HG03354 (cell line): ENCODE measurements at regions not wholly inside any gene's neighbourhood (a gene's known extent, or its start where the extent isn't known, plus 50 kb on each side); places are given as distances from the start of the nearest gene placed in this dataset.
"Not testable (repeated sequence)": the region's sequence is repeated elsewhere in the genome, so short reads cannot be mapped to it uniquely, and the experiment has no call there.

Experiments
- ATAC-seq: cut with Tn5 transposase; IDR thresholded peaks from one replicate; pipeline ENCODE4 v1.9.1; 2021; ENCODE audit warnings: mild to moderate bottlenecking; ENCODE audit not compliant: unreplicated experiment, poor library complexity, severe bottlenecking

GRCh38 chr15:84402856-84403608, 167.5 kb downstream of the GOLGA6L4 start:
- no peak for ATAC-seq

GRCh38 chr15:84409357-84409756, 173.8 kb downstream of the GOLGA6L4 start:
- not testable (repeated sequence) for ATAC-seq

- ATAC-seq, result not testable (repeated sequence)
Measured at GRCh38 chr15:84421513-84422181, 179.2 kb upstream of the ZSCAN2 start.

GRCh38 chr15:84425327-84425726, 175.5 kb upstream of the ZSCAN2 start:
- ATAC-seq, result not testable (repeated sequence)

- not testable (repeated sequence) for ATAC-seq
Measured at GRCh38 chr15:84473305-84473877, 127.4 kb upstream of the ZSCAN2 start.

GRCh38 chr15:84476364-84477033, 124.3 kb upstream of the ZSCAN2 start:
- ATAC-seq, result not testable (repeated sequence)

- ATAC-seq, result peak; percentile 99
Measured at GRCh38 chr15:84477550-84477949, 123.3 kb upstream of the ZSCAN2 start.

- not testable (repeated sequence) for ATAC-seq
Measured at GRCh38 chr15:84480174-84480681, 120.6 kb upstream of the ZSCAN2 start.

- ATAC-seq, result not testable (repeated sequence)
Measured at GRCh38 chr15:84483859-84484258, 117.0 kb upstream of the ZSCAN2 start.

GRCh38 chr15:84500165-84500889, 100.5 kb upstream of the ZSCAN2 start:
- ATAC-seq, result not testable (repeated sequence)

- not testable (repeated sequence) for ATAC-seq
Measured at GRCh38 chr15:84503101-84503500, 97.7 kb upstream of the ZSCAN2 start.

- ATAC-seq, result not testable (repeated sequence)
Measured at GRCh38 chr15:84505552-84505951, 95.3 kb upstream of the ZSCAN2 start.

GRCh38 chr15:84512324-84512723, 88.5 kb upstream of the ZSCAN2 start:
- not testable (repeated sequence) for ATAC-seq

- not testable (repeated sequence) for ATAC-seq
Measured at GRCh38 chr15:84516773-84517172, 84.0 kb upstream of the ZSCAN2 start.

- not testable (repeated sequence) for ATAC-seq
Measured at GRCh38 chr15:84525491-84526344, 75.1 kb upstream of the ZSCAN2 start.

- ATAC-seq, result not testable (repeated sequence)
Measured at GRCh38 chr15:84530751-84531150, 70.1 kb upstream of the ZSCAN2 start.

- ATAC-seq, result not testable (repeated sequence)
Measured at GRCh38 chr15:84531223-84531622, 69.6 kb upstream of the ZSCAN2 start.

GRCh38 chr15:84531709-84532367, 69.0 kb upstream of the ZSCAN2 start:
- not testable (repeated sequence) for ATAC-seq
